ENCODE measurements at regions not wholly inside any gene's neighbourhood (a gene's known extent, or its start where the extent isn't known, plus 50 kb on each side); places are given as distances from the start of the nearest gene placed in this dataset.

DNA sequence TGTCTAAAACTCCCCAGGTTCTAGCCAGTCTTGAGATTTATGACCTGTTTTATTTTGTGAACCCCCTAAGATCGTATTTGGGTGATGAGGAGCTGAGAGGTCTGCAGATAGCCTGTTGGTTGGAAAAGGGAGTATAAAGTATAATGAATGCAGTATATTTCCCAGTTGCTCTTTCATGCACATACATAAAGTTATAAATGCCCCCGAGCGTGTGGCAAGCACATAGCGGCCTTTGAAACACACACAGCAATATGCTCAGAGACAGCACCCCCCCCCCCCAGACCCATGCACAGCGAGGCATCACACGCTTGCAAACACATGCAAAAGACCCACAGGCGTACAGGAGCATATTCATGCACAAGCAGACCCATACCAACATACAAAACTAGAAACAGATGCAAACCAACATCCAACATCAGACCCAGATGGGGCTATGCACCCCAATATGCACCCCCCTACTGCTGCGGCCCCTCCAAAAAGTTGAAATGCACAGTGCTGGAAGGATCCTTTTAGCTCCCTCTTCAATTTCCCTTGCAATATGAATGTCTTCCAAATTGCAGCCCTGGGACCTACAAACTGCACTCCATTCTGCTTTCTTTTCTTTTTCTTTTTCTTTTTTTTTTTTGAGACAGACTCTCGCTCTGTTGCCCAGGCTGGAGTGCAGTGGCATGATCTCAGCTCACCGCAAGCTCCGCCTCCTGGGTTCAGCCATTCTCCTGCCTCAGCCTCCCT is 82.2 kb upstream of the TBX3 start:
- H3K4me3 ChIP-seq (ENCODE audit: low read depth, poor library complexity, severe bottlenecking) = no peak overlapping the region
- DNase-seq (ENCODE audit: low spot score in 2 of 2) = no peak
- intact Hi-C loops (cut with DNase I; ENCODE audit: low total_unique reads) = no loop called here
- 63 to 73% methylated on average over 11 of the region's 11 CpGs for WGBS, 2 donors
- TF ChIP-seq, protein P1, sequence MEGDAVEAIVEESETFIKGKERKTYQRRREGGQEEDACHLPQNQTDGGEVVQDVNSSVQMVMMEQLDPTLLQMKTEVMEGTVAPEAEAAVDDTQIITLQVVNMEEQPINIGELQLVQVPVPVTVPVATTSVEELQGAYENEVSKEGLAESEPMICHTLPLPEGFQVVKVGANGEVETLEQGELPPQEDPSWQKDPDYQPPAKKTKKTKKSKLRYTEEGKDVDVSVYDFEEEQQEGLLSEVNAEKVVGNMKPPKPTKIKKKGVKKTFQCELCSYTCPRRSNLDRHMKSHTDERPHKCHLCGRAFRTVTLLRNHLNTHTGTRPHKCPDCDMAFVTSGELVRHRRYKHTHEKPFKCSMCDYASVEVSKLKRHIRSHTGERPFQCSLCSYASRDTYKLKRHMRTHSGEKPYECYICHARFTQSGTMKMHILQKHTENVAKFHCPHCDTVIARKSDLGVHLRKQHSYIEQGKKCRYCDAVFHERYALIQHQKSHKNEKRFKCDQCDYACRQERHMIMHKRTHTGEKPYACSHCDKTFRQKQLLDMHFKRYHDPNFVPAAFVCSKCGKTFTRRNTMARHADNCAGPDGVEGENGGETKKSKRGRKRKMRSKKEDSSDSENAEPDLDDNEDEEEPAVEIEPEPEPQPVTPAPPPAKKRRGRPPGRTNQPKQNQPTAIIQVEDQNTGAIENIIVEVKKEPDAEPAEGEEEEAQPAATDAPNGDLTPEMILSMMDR (IDR thresholded peaks at IDR 0.05) = no peak
- no peak for TF ChIP-seq POLR2A (IDR thresholded peaks at IDR 0.05)

DNA sequence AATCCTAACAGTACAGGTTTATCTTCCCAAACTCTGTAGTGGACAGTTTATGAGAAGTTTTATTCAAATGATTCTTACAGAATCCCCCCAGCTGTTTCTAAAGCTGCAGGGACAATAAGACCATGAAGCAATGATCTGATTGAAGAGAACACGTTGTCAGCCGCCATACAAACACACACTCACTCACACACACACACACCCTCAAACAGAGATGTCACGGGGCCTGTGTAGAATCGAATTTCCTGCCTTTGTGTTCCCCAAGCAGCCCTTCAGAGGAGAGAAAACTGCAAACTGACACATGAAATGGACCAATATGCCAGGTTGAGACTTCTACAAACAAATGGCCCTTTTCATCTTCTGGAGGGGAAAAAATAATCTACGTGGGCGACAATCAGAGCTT is 80.5 kb upstream of the TBX3 start:
- no peak overlapping the region for H3K4me3 ChIP-seq (ENCODE audit: low read depth, poor library complexity, severe bottlenecking)
- 72% methylated on average over 6 of the region's 6 CpGs for WGBS, 2 donors
- DNase-seq (ENCODE audit: low spot score in 2 of 2) = no peak
- no peak for TF ChIP-seq POLR2A (IDR thresholded peaks at IDR 0.05)
- TF ChIP-seq, protein P1 (IDR thresholded peaks at IDR 0.05) = no peak
- intact Hi-C loops (cut with DNase I; ENCODE audit: low total_unique reads) = no loop called here

DNA sequence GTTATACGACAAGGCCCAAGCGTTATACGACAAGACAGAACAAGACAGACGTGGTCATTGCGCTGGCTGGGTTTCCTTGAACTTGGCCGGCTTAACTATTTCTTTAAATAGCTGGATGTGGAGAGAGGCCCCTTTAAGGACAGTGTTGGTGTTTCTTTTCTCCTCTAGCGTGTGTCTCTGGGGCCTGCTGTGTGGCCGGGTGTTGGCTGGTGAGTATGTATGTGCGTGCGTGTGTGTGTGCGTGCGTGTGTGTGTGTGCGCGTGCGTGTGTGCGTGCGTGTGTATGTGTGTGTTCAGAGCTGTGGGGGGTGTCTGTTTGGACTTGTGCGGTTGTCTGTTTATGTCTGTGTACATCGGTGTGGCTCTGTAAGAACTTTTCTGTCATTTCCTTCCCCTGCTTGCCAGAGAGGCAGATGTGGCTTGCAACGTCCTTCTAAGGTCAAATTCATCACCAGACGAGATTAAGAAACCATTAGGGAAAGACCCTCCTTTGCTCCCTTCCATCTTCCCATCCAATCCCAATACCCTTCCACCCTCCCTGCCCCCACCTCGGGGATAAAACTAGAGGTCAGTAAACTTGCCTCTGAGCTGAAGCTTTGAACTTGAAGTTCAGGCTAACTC is 78.6 kb upstream of the TBX3 start:
- H3K4me3 ChIP-seq (ENCODE audit: low read depth, poor library complexity, severe bottlenecking) = no peak overlapping the region
- intact Hi-C loops (cut with DNase I; ENCODE audit: low total_unique reads) = no loop called here
- TF ChIP-seq, protein P1 (IDR thresholded peaks at IDR 0.05) = no peak
- no peak for TF ChIP-seq POLR2A (IDR thresholded peaks at IDR 0.05)
- 40 to 57% methylated on average over 22 of the region's 22 CpGs for WGBS, 2 donors
- no peak for DNase-seq (ENCODE audit: low spot score in 2 of 2)

DNA sequence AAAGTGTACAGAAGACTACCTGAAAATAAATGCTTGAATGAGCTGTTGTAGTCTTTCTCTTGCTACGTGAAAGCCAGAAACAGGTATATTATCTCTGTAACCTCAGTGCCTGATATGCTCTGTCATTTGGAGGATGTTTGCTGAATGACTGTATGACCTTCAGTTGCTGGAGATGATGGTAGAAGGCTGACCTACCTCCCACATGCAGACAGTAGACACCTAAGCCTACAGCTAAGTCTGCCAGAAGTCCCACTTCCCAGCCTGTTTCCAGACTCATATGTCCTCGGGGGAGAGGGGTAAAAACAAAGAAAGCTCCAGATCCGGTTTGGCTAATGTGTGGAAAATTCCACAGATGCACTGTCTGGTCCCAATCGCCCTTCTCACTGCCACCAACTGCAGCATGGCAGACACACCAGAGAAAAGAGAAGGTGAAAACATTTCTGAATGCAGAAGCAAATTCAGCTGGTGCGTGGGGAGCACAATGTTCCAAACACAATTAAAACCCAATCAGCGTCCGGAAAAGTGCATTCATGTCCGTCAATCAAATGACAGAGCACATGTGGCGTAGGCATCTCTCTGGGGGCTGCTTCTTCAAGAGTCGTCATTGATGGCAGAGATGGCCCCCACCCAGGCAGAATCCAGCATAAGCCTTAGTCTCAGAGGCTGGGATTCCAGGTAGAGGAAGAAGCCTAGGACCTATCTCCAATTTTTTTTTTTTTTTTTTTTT is 76.3 kb upstream of the TBX3 start:
- DNase-seq (ENCODE audit: low spot score in 2 of 2) = no peak
- intact Hi-C loops (cut with DNase I; ENCODE audit: low total_unique reads) = no loop called here
- TF ChIP-seq, protein P1 (IDR thresholded peaks at IDR 0.05) = no peak
- no peak for TF ChIP-seq POLR2A (IDR thresholded peaks at IDR 0.05)
- WGBS, 2 donors = 53 to 61% methylated on average over 10 of the region's 10 CpGs
- no peak overlapping the region for H3K4me3 ChIP-seq (ENCODE audit: low read depth, poor library complexity, severe bottlenecking)

DNA sequence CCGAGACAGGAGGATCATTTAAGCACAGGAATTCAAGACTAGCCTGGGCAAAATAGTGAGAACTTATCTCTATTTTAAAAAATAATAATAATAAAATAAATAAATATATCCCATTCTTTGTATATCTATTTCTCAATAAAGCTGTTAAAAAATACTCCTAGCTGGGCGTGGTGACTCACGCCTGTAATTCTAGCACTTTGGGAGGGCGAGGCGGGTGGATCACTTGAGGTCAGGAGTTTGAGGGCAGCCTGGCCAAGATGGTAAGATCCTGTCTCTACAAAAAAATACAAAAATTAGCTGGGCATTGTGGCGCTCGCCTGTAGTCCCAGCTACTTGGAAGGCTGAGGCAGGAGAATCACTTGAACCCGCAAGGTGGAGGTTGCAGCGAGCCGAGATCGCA is 75.7 kb upstream of the TBX3 start:
- WGBS, 2 donors = 92 to 94% methylated on average over 11 of the region's 11 CpGs
- no peak for DNase-seq (ENCODE audit: low spot score in 2 of 2)
- intact Hi-C loops (cut with DNase I; ENCODE audit: low total_unique reads) = no loop called here
- no peak for TF ChIP-seq POLR2A (IDR thresholded peaks at IDR 0.05)
- TF ChIP-seq, protein P1 (IDR thresholded peaks at IDR 0.05) = no peak
- H3K4me3 ChIP-seq (ENCODE audit: low read depth, poor library complexity, severe bottlenecking) = no peak overlapping the region

Data from lower leg skin (tissue), 4 donors.